ENCODE measurements at regions not wholly inside any gene's neighbourhood (a gene's known extent, or its start where the extent isn't known, plus 50 kb on each side); places are given as distances from the start of the nearest gene placed in this dataset.

DNA sequence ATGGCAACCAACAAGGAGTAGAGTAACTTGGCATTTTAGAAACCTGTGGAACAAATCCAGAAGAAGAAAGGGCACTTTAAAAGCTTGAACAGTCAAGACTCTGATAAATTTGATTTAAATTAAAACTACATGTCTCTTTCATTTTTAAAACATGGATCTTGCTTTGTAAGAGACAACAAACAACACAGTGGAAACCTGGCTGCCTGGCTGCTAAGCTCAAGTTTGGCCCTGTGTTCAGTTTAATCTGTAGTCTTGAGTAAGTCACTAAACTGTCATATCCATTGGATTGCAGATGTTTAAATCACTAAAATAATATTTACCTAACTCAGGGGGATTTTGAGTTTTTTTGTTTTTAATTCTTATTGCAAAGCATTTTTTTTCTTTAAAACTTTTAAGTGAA, 374.9 kb upstream of the SEMA3D start:
- Histone ChIP-seq H3K4me1 (ENCODE audit: control insufficient read depth, insufficient read depth, low read length) (no peaks in the 10 kb centered on the region), H3K9me3 (ENCODE audit: control insufficient read depth, low read length) (no peaks in the 10 kb centered on the region), H3K36me3 (ENCODE audit: control insufficient read depth, insufficient read depth, low read length) (no peaks in the 10 kb centered on the region), H3K9ac (ENCODE audit: extremely low read depth, low read length, poor library complexity, severe bottlenecking) (no peak overlapping the region), H3K27me3 (ENCODE audit: control insufficient read depth, insufficient read depth, low read length, poor library complexity, severe bottlenecking) (no peaks in the 10 kb centered on the region), H3K4me3 (ENCODE audit: low read length) (no peak overlapping the region), H3K27ac (ENCODE audit: low read depth, low read length) (no peak overlapping the region)
- H3K27ac Mint-ChIP-seq, result no peak overlapping the region
- H3K9me3 Mint-ChIP-seq, result no peaks in the 10 kb centered on the region
- no peaks in the 10 kb centered on the region for H3K36me3 Mint-ChIP-seq (ENCODE audit: low read depth)
- H3K27me3 Mint-ChIP-seq (ENCODE audit: insufficient read depth), result no peaks in the 10 kb centered on the region
- H3K4me1 Mint-ChIP-seq, result no peaks in the 10 kb centered on the region
- TF ChIP-seq, protein P1, sequence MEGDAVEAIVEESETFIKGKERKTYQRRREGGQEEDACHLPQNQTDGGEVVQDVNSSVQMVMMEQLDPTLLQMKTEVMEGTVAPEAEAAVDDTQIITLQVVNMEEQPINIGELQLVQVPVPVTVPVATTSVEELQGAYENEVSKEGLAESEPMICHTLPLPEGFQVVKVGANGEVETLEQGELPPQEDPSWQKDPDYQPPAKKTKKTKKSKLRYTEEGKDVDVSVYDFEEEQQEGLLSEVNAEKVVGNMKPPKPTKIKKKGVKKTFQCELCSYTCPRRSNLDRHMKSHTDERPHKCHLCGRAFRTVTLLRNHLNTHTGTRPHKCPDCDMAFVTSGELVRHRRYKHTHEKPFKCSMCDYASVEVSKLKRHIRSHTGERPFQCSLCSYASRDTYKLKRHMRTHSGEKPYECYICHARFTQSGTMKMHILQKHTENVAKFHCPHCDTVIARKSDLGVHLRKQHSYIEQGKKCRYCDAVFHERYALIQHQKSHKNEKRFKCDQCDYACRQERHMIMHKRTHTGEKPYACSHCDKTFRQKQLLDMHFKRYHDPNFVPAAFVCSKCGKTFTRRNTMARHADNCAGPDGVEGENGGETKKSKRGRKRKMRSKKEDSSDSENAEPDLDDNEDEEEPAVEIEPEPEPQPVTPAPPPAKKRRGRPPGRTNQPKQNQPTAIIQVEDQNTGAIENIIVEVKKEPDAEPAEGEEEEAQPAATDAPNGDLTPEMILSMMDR (conservative IDR thresholded peaks at IDR 0.05), result no peak
- DNase-seq, result no peak
- no peak overlapping the region for H3K4me3 Mint-ChIP-seq

DNA sequence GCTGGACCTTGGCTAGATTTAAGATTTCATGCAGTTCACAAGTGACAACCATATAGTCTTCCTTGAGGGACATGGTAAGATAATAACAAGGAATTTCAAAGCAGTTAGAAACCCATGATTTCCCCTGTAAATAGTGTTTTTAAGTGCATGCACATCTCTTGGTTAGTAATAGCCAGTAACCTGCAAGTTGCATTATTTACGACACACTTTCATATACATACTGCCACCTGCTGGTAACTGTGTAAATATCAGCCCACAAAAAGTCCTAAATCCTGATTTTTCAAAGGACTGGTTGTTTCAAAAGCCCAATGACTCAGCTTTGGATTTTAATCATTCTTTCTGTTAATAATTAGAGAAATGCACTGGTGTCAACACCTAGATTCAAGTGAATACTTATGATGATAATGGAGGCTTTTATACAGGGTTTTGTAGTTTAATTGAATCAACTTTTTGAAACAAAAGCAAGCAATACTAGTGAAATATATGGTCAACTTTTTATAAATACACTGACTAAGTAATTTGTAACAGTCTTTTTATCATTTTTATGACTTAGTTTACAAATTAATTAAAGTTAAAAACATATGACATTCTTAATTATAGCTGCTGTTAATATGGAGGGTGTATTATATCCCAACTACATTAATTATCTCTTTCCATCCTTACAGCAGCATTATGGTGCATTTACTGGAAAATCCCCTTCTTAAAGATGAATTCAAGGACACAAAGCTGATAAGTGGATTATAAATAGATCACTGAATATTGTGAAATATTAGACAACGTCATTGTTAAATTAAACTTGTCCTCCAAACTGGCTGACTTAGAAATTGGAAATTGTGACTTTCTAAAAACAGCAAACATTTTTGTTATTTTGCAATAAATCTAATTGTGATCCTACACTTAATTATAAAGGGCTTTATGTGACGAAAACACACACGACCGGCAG, 367.7 kb upstream of the SEMA3D start:
- TF ChIP-seq, protein P1 (conservative IDR thresholded peaks at IDR 0.05), result peak; percentile 86
- Mint-ChIP-seq H3K27me3 (ENCODE audit: insufficient read depth) (no peaks in the 10 kb centered on the region), H3K36me3 (ENCODE audit: low read depth) (no peaks in the 10 kb centered on the region), H3K27ac (no peak overlapping the region), H3K4me1 (no peaks in the 10 kb centered on the region), H3K9me3 (no peaks in the 10 kb centered on the region), H3K4me3 (no peak overlapping the region)
- no peaks in the 10 kb centered on the region for H3K27me3 ChIP-seq (ENCODE audit: control insufficient read depth, insufficient read depth, low read length, poor library complexity, severe bottlenecking)
- H3K4me1 ChIP-seq (ENCODE audit: control insufficient read depth, insufficient read depth, low read length), result no peaks in the 10 kb centered on the region
- no peak overlapping the region for H3K9ac ChIP-seq (ENCODE audit: extremely low read depth, low read length, poor library complexity, severe bottlenecking)
- WGBS, 2 experiments (ENCODE audit: insufficient coverage in 1 of 2, insufficient read length in 1 of 2), result 50 to 75% methylated on average over 2 to 5 of the region's 5 CpGs
- H3K27ac ChIP-seq (ENCODE audit: low read depth, low read length), result no peak overlapping the region
- H3K36me3 ChIP-seq (ENCODE audit: control insufficient read depth, insufficient read depth, low read length), result no peaks in the 10 kb centered on the region
- DNase-seq, result no peak
- H3K9me3 ChIP-seq (ENCODE audit: control insufficient read depth, low read length), result no peaks in the 10 kb centered on the region
- no peak overlapping the region for H3K4me3 ChIP-seq (ENCODE audit: low read length)

DNA sequence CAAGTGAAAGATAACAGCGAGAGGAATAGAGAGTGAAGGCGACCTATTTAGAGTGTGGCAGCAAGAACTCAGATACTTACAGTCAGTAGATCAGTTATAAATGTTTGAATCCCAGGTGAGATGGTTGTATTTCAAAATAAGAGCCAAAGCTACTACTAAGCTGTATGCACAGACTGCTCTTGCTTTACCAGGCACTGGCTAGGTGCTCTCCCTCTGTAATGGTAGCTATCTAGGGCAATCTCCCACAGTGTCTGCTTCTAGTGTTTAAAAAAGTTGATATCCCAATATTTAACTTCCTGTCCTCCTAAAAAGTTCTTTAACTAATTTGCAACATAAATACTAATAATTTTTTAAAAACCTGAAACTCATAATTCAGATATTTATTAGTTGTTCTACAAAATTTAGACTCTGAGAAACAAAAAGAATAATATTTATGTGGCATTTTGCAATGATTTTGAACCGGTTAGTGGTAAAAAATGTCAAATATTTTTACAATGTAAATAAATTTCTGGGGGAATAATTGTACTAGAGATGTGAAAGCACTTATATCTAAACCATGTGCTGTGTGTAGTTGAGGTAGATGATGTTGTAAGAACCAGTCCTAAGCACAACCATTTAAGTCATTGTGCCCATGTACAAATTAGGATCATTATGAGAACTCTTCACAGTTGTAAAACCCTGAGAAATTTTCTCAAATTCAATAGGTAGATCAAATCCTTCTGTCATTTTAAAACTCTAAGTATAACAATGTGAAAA, 349.3 kb upstream of the SEMA3D start:
- Histone ChIP-seq H3K4me1 (ENCODE audit: control insufficient read depth, insufficient read depth, low read length) (no peaks in the 10 kb centered on the region), H3K4me3 (ENCODE audit: low read length) (no peak overlapping the region), H3K9me3 (ENCODE audit: control insufficient read depth, low read length) (no peaks in the 10 kb centered on the region), H3K36me3 (ENCODE audit: control insufficient read depth, insufficient read depth, low read length) (no peaks in the 10 kb centered on the region), H3K27ac (ENCODE audit: low read depth, low read length) (no peak overlapping the region), H3K9ac (ENCODE audit: extremely low read depth, low read length, poor library complexity, severe bottlenecking) (no peak overlapping the region), H3K27me3 (ENCODE audit: control insufficient read depth, insufficient read depth, low read length, poor library complexity, severe bottlenecking) (no peaks in the 10 kb centered on the region)
- no peaks in the 10 kb centered on the region for H3K36me3 Mint-ChIP-seq (ENCODE audit: low read depth)
- TF ChIP-seq, protein P1 (conservative IDR thresholded peaks at IDR 0.05), result no peak
- no peaks in the 10 kb centered on the region for H3K27me3 Mint-ChIP-seq (ENCODE audit: insufficient read depth)
- DNase-seq, result no peak
- no peaks in the 10 kb centered on the region for H3K9me3 Mint-ChIP-seq
- no peaks in the 10 kb centered on the region for H3K4me1 Mint-ChIP-seq
- no peak overlapping the region for H3K27ac Mint-ChIP-seq
- 94 to 95% methylated on average over 2 to 3 of the region's 3 CpGs for WGBS, 2 experiments (ENCODE audit: insufficient coverage in 1 of 2, insufficient read length in 1 of 2)
- H3K4me3 Mint-ChIP-seq, result no peak overlapping the region
